Esophagus muscularis mucosa (tissue), 4 donors: ENCODE measurements at regions not wholly inside any gene's neighbourhood (a gene's known extent, or its start where the extent isn't known, plus 50 kb on each side); places are given as distances from the start of the nearest gene placed in this dataset.

Source experiments
- DNase-seq: peaks from one replicate; pipeline ENCODE4 v3.0.0-alpha.2; 2017; ENCODE audit errors: extremely low spot score
- H3K27ac ChIP-seq, 4 donors: fragments of 200-600 bp; sonication (generic); replicated peaks in 1 of 4; 1 replicate in 3 of 4; 2 replicates in 1 of 4; pipeline ENCODE4 v1.5.1; 2016 to 2019; ENCODE audit warnings: mild to moderate bottlenecking in 1 of 4
- H3K27me3 ChIP-seq, 4 donors: fragments of 200-600 bp; sonication (generic); one replicate each; pipeline versions ENCODE4 v1.5.1 to v1.6.0; 2016 to 2019
- H3K36me3 ChIP-seq, 4 donors: fragments of 200-600 bp; sonication (generic); one replicate each; pipeline ENCODE4 v1.5.1; 2016 to 2019
- H3K4me1 ChIP-seq, 4 donors: fragments of 200-600 bp; sonication (generic); one replicate each; pipeline ENCODE4 v1.5.1; 2016 to 2019
- H3K4me3 ChIP-seq, 4 donors: fragments of 200-600 bp; sonication (generic); 1 replicate in 2 of 4; 2 replicates in 2 of 4; pipeline ENCODE4 v1.5.1; 2016 to 2019; ENCODE audit warnings: mild to moderate bottlenecking in 4 of 4, moderate library complexity in 1 of 4
- H3K9me3 ChIP-seq, 4 donors: fragments of 200-600 bp; sonication (generic); 1 replicate in 3 of 4; 2 replicates in 1 of 4; pipeline ENCODE4 v1.5.1; 2016 to 2019
- EP300 ChIP-seq: sonication (generic); formaldehyde crosslinking; IDR thresholded peaks from one replicate; pipeline ENCODE4 v1.6.1; 2017; ENCODE audit warnings: antibody characterized with exemption
- POLR2A ChIP-seq: fragments of 450-650 bp; IDR thresholded peaks from one replicate; pipeline ENCODE4 v1.6.1; 2017; ENCODE audit warnings: antibody characterized with exemption, moderate library complexity, mild to moderate bottlenecking, low read depth
- POLR2AphosphoS5 ChIP-seq, 2 donors: sonication (generic); formaldehyde crosslinking; IDR thresholded peaks; one replicate each; pipeline ENCODE4 v1.6.1; 2017; ENCODE audit warnings: antibody characterized with exemption in 2 of 2
- WGBS: methylation state at CpG from one replicate; pipeline ENCODE4 v1.1.5; 2018; 5-methylcytosine and 5-hydroxymethylcytosine counted together
- intact Hi-C: fragments of 100-400 bp; cut with DNase I; formaldehyde crosslinking; loops from one replicate; pipeline ENCODE4 v1.15.1; 2023
- TF ChIP-seq, protein P1 (sequence below), 3 experiments: fragments of 200-600 bp in 2 of 3; fragments of 450-650 bp in 1 of 3; sonication (generic) in 2 of 3; IDR thresholded peaks; one replicate each; pipeline ENCODE4 v1.5.1; 2017 to 2019; ENCODE audit warnings: antibody characterized with exemption in 3 of 3, mild to moderate bottlenecking in 2 of 3, moderate library complexity in 1 of 3

DNA sequence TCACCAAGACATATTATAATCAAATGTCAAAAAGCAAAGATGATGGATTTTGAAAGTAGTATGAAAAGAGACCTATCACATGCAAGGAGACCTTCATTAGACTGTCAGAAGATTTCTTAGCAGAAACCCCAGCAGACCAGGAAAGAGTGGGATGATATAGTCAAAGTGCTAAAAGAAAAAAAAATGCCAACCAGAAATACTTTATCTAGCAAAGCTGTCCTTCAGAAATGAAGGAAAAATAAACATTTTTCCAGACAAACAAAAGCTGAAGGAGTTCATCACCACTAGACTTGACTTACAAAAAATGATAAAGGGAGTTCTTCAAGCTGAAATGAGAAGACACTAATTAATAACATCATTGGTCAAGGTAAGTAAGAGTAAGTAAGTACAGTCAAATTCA is 251.2 kb upstream of the SASH1 start:
- Histone ChIP-seq H3K4me1 (no peaks in the 10 kb centered on the region), H3K27me3 (no peaks in the 10 kb centered on the region), H3K9me3 (peaks cover 0 to 18% (median 13%) of the 10 kb centered on the region in 4 donors), H3K4me3 (no peak overlapping the region), H3K36me3 (no peaks in the 10 kb centered on the region), H3K27ac (no peak overlapping the region)
- DNase-seq: no peak
- TF ChIP-seq POLR2AphosphoS5 (IDR thresholded peaks at IDR 0.05) (no peak), POLR2A (no peak), EP300 (no peak)
- TF ChIP-seq, protein P1, sequence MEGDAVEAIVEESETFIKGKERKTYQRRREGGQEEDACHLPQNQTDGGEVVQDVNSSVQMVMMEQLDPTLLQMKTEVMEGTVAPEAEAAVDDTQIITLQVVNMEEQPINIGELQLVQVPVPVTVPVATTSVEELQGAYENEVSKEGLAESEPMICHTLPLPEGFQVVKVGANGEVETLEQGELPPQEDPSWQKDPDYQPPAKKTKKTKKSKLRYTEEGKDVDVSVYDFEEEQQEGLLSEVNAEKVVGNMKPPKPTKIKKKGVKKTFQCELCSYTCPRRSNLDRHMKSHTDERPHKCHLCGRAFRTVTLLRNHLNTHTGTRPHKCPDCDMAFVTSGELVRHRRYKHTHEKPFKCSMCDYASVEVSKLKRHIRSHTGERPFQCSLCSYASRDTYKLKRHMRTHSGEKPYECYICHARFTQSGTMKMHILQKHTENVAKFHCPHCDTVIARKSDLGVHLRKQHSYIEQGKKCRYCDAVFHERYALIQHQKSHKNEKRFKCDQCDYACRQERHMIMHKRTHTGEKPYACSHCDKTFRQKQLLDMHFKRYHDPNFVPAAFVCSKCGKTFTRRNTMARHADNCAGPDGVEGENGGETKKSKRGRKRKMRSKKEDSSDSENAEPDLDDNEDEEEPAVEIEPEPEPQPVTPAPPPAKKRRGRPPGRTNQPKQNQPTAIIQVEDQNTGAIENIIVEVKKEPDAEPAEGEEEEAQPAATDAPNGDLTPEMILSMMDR (IDR thresholded peaks at IDR 0.05): no peak
- intact Hi-C loops: no loop called here

DNA sequence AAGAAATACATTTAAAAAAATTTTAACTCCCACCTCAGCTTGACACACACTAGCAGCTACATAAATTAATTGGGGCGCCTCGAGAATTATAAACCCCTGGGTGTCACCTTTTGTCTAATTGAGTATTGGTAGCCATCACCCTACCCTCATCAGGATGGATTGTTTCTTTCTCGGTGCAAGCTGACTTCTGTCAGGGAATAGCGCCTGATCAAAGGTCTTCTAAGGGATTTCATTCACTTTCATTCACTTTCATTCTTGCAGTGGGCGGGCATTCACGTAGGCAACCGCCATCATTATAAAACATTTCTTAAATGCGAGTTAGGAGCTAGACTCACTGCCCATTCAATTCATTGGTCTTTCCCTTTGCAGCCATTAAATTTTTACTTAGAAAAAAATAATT is 239.2 kb upstream of the SASH1 start:
- DNase-seq: no peak
- no peaks in the 10 kb centered on the region for H3K36me3 ChIP-seq
- no peaks in the 10 kb centered on the region for H3K9me3 ChIP-seq
- no peaks in the 10 kb centered on the region for H3K4me1 ChIP-seq
- 90% methylated on average over 8 of the region's 8 CpGs for WGBS
- no peaks in the 10 kb centered on the region for H3K27me3 ChIP-seq
- no peak for TF ChIP-seq POLR2A
- no peak for TF ChIP-seq POLR2AphosphoS5 (IDR thresholded peaks at IDR 0.05)
- TF ChIP-seq, protein P1 (IDR thresholded peaks at IDR 0.05): no peak
- no peak for TF ChIP-seq EP300
- intact Hi-C loops: no loop called here
- H3K27ac ChIP-seq: no peak overlapping the region
- H3K4me3 ChIP-seq: no peak overlapping the region

DNA sequence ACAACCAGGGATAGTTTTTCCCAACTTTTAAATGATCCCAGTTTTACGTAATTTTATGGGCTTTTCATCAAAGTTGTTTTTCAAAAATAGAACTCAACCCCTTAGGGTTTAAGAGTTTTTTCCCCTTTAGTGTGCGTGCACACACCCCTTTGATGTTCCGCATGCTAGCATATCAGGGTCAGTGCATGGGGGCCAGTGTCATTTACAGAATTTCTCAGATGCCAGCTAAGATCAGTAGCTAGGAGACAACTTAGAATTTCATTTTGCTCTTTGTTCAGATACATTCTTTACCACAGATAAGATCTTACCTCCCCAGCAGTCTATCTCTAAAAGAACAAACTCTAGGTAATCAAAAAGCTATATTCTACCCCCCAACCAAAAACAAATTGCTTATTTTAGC is 238.5 kb upstream of the SASH1 start:
- H3K27ac ChIP-seq: no peak overlapping the region
- H3K36me3 ChIP-seq: no peaks in the 10 kb centered on the region
- no peak overlapping the region for H3K4me3 ChIP-seq
- 98% methylated on average over 3 of the region's 3 CpGs for WGBS
- no peak for TF ChIP-seq POLR2A
- TF ChIP-seq EP300: no peak
- TF ChIP-seq, protein P1 (IDR thresholded peaks at IDR 0.05): no peak
- no peak for TF ChIP-seq POLR2AphosphoS5 (IDR thresholded peaks at IDR 0.05)
- H3K9me3 ChIP-seq: no peaks in the 10 kb centered on the region
- no peaks in the 10 kb centered on the region for H3K27me3 ChIP-seq
- DNase-seq: no peak
- H3K4me1 ChIP-seq: no peaks in the 10 kb centered on the region
- intact Hi-C loops: no loop called here

DNA sequence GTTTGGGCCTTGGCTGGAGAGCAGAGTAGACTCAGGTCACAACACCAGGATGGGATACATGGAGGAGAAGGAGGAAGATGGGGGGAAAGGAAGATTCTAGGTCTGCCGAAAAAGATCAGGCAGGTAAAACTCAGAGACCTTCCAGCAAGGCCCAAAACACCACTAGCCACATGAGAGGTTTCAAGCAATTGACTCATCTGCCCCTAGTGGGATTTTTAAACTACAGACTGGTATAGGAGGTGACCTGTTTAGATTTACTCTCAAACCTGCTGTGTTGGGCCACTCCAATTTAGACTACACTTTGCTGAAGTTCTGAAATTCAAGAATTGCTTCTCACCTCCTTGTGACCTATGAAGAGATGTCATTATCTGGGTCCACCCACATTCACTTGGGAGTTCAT is 236.9 kb upstream of the SASH1 start:
- H3K36me3 ChIP-seq: no peaks in the 10 kb centered on the region
- H3K27ac ChIP-seq: no peak overlapping the region
- H3K9me3 ChIP-seq: no peaks in the 10 kb centered on the region
- H3K4me3 ChIP-seq: no peak overlapping the region
- no peak for DNase-seq
- H3K27me3 ChIP-seq: no peaks in the 10 kb centered on the region
- H3K4me1 ChIP-seq: no peaks in the 10 kb centered on the region
- TF ChIP-seq EP300 (no peak), POLR2AphosphoS5 (IDR thresholded peaks at IDR 0.05) (no peak), POLR2A (no peak)
- TF ChIP-seq, protein P1 (IDR thresholded peaks at IDR 0.05): no peak
- 95% methylated on average over 1 of the region's 1 CpG for WGBS
- intact Hi-C loops: no loop called here

DNA sequence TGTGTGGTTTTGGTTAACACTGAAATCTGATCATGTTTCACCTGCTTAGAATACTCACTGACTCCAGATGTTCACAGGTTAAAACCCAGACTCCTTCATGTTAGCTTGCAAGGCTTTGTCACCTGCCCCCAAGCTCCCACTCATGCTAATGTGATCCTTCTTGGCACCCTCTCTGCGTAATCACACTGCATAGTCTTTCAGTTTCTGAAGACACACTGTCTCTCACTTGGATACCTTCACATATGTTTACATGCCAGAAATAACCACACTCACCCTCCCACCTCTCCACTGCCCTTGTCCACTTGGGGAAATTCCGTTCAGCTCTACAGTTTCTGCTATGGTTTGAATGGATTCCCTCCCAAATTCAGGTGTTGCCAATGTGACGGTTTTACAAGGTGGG is 234.7 kb upstream of the SASH1 start:
- no peaks in the 10 kb centered on the region for H3K4me1 ChIP-seq
- DNase-seq: no peak
- H3K27me3 ChIP-seq: no peaks in the 10 kb centered on the region
- WGBS: 87% methylated on average over 3 of the region's 3 CpGs
- H3K9me3 ChIP-seq: no peaks in the 10 kb centered on the region
- intact Hi-C loops: no loop called here
- no peak overlapping the region for H3K4me3 ChIP-seq
- TF ChIP-seq, protein P1 (IDR thresholded peaks at IDR 0.05): no peak
- TF ChIP-seq POLR2A: no peak
- TF ChIP-seq POLR2AphosphoS5 (IDR thresholded peaks at IDR 0.05): no peak
- no peak for TF ChIP-seq EP300
- H3K36me3 ChIP-seq: no peaks in the 10 kb centered on the region
- no peak overlapping the region for H3K27ac ChIP-seq
